Putamen (tissue), 1 donor: ENCODE measurements at regions not wholly inside any gene's neighbourhood (a gene's known extent, or its start where the extent isn't known, plus 50 kb on each side); places are given as distances from the start of the nearest gene placed in this dataset.
"Not testable (repeated sequence)": the region's sequence is repeated elsewhere in the genome, so short reads cannot be mapped to it uniquely, and the experiment has no call there.

ENCODE experiments used
- DNase-seq: peaks from one replicate; pipeline ENCODE4 v3.0.0-alpha.2; 2016; ENCODE audit warnings: low spot score

- DNase-seq, result no peak
Measured at GRCh38 chr5:23991406-23991805, 484.0 kb downstream of the PRDM9 start.

- no peak for DNase-seq
Measured at GRCh38 chr5:23994581-23995370, 487.4 kb downstream of the PRDM9 start.

GRCh38 chr5:23996525-23996924, 489.1 kb downstream of the PRDM9 start:
- DNase-seq, result no peak

- DNase-seq, result no peak
Measured at GRCh38 chr5:24005384-24005783, 498.0 kb downstream of the PRDM9 start.

- DNase-seq, result not testable (repeated sequence)
Measured at GRCh38 chr5:24017710-24018109, 510.3 kb downstream of the PRDM9 start.

GRCh38 chr5:24026288-24026687, 518.9 kb downstream of the PRDM9 start:
- no peak for DNase-seq

- DNase-seq, result no peak
Measured at GRCh38 chr5:24042688-24043087, 535.3 kb downstream of the PRDM9 start.

GRCh38 chr5:24045046-24045445, 537.6 kb downstream of the PRDM9 start:
- no peak for DNase-seq

- DNase-seq, result no peak
Measured at GRCh38 chr5:24053737-24054136, 546.3 kb downstream of the PRDM9 start.

- no peak for DNase-seq
Measured at GRCh38 chr5:24059006-24059405, 551.6 kb downstream of the PRDM9 start.

- DNase-seq, result no peak
Measured at GRCh38 chr5:24059716-24060115, 552.3 kb downstream of the PRDM9 start.

GRCh38 chr5:24065779-24066178, 558.4 kb downstream of the PRDM9 start:
- DNase-seq, result no peak

- DNase-seq, result no peak
Measured at GRCh38 chr5:24067208-24067607, 559.8 kb downstream of the PRDM9 start.

- no peak for DNase-seq
Measured at GRCh38 chr5:24068524-24068923, 561.1 kb downstream of the PRDM9 start.

- DNase-seq, result no peak
Measured at GRCh38 chr5:24073107-24073506, 565.7 kb downstream of the PRDM9 start.

GRCh38 chr5:24080046-24080445, 564.7 kb downstream of the CDH10 start:
- no peak for DNase-seq

GRCh38 chr5:24094081-24094679, 550.6 kb downstream of the CDH10 start:
- DNase-seq, result no peak

GRCh38 chr5:24102010-24102409, 542.8 kb downstream of the CDH10 start:
- DNase-seq, result no peak

GRCh38 chr5:24103451-24104023, 541.2 kb downstream of the CDH10 start:
- DNase-seq, result no peak

- peak; percentile 5 for DNase-seq
Measured at GRCh38 chr5:24110004-24110615, 534.7 kb downstream of the CDH10 start.

- DNase-seq, result no peak
Measured at GRCh38 chr5:24112420-24112819, 532.4 kb downstream of the CDH10 start.

GRCh38 chr5:24118351-24118750, 526.4 kb downstream of the CDH10 start:
- DNase-seq, result no peak

GRCh38 chr5:24135536-24135935, 509.2 kb downstream of the CDH10 start:
- no peak for DNase-seq
